H9 (cell line): ENCODE measurements at regions not wholly inside any gene's neighbourhood (a gene's known extent, or its start where the extent isn't known, plus 50 kb on each side); places are given as distances from the start of the nearest gene placed in this dataset.
A peak's percentile ranks its signal among the peaks of the same experiment; 100 is the strongest.

Source experiments
- DNase-seq: peaks from one replicate; pipeline ENCODE4 v3.0.0-alpha.2; 2017
- H2AFZ ChIP-seq: one replicate; pipeline ENCODE4 v1.6.1; 2013; ENCODE audit warnings: mild to moderate bottlenecking, low read length, control low read depth, moderate library complexity
- H2AK5ac ChIP-seq: 2 replicates; pipeline ENCODE4 v1.6.1; 2013; ENCODE audit warnings: low read length, control low read depth, mixed read lengths; ENCODE audit not compliant: insufficient read length
- H2BK120ac ChIP-seq: one replicate; pipeline ENCODE4 v1.6.1; 2013; ENCODE audit warnings: low read depth, mild to moderate bottlenecking, low read length, control low read depth, inconsistent platforms; ENCODE audit not compliant: poor library complexity, severe bottlenecking
- H2BK12ac ChIP-seq: 2 replicates; pipeline ENCODE4 v1.6.1; 2013; ENCODE audit warnings: low read length, control low read depth, mixed read lengths, low read depth; ENCODE audit not compliant: insufficient read length
- H2BK15ac ChIP-seq: 2 replicates; pipeline ENCODE4 v1.6.1; 2013; ENCODE audit warnings: low read depth, low read length, control low read depth
- H2BK20ac ChIP-seq: one replicate; pipeline ENCODE4 v1.6.1; 2013; ENCODE audit warnings: low read depth, mild to moderate bottlenecking, low read length, control low read depth, inconsistent platforms; ENCODE audit not compliant: poor library complexity, severe bottlenecking
- H2BK5ac ChIP-seq: 2 replicates; pipeline ENCODE4 v1.6.1; 2013; ENCODE audit warnings: low read length, control low read depth, mixed read lengths; ENCODE audit not compliant: insufficient read length
- H3K14ac ChIP-seq: 2 replicates; pipeline ENCODE4 v1.6.1; 2013; ENCODE audit warnings: low read length, control low read depth; ENCODE audit not compliant: insufficient read depth
- H3K18ac ChIP-seq: 2 replicates; pipeline ENCODE4 v1.6.1; 2013; ENCODE audit warnings: low read depth, mild to moderate bottlenecking, mixed read lengths, low read length, control low read depth; ENCODE audit not compliant: insufficient read length
- H3K23ac ChIP-seq: 2 replicates; pipeline ENCODE4 v1.6.1; 2013; ENCODE audit warnings: low read length, control low read depth, mixed read lengths, low read depth; ENCODE audit not compliant: insufficient read length
- H3K23me2 ChIP-seq: 2 replicates; pipeline ENCODE4 v1.6.1; 2013; ENCODE audit warnings: low read depth, mild to moderate bottlenecking, mixed read lengths, low read length, control low read depth; ENCODE audit not compliant: insufficient read length, poor library complexity, severe bottlenecking
- H3K27ac ChIP-seq: 2 replicates; pipeline ENCODE4 v1.5.1; 2013; ENCODE audit warnings: low read length, control low read depth, mixed read lengths, low read depth; ENCODE audit not compliant: insufficient read length
- H3K27me3 ChIP-seq: 2 replicates; pipeline ENCODE4 v1.6.1; 2013; ENCODE audit warnings: low read length, control low read depth, inconsistent platforms; ENCODE audit not compliant: insufficient read depth
- H3K4ac ChIP-seq: 2 replicates; pipeline ENCODE4 v1.6.1; 2013; ENCODE audit warnings: low read depth, mild to moderate bottlenecking, control low read depth, inconsistent platforms, low read length, moderate library complexity
- H3K4me1 ChIP-seq: 2 replicates; pipeline ENCODE4 v1.6.1; 2013; ENCODE audit warnings: low read length, control low read depth, inconsistent platforms; ENCODE audit not compliant: insufficient read depth
- H3K4me2 ChIP-seq: 2 replicates; pipeline ENCODE4 v1.6.1; 2013; ENCODE audit warnings: low read length, control low read depth, mixed read lengths; ENCODE audit not compliant: insufficient read length, insufficient read depth
- H3K56ac ChIP-seq: 2 replicates; pipeline ENCODE4 v1.6.1; 2013; ENCODE audit warnings: low read depth, mild to moderate bottlenecking, mixed read lengths, low read length, control low read depth; ENCODE audit not compliant: insufficient read length
- H3K79me1 ChIP-seq: 2 replicates; pipeline ENCODE4 v1.6.1; 2013; ENCODE audit warnings: low read depth, mild to moderate bottlenecking, moderate library complexity, low read length, control low read depth, inconsistent platforms; ENCODE audit not compliant: insufficient read depth, poor library complexity, severe bottlenecking
- H3K79me2 ChIP-seq: 2 replicates; pipeline ENCODE4 v1.6.1; 2013; ENCODE audit warnings: low read length, control low read depth, inconsistent platforms; ENCODE audit not compliant: insufficient read depth
- H3K9ac ChIP-seq: 2 replicates; pipeline ENCODE4 v1.6.1; 2013; ENCODE audit warnings: low read length, control low read depth, mixed read lengths; ENCODE audit not compliant: insufficient read length; ENCODE audit errors: extremely low read depth
- H3K9me3 ChIP-seq: one replicate; pipeline ENCODE4 v1.6.1; 2013; ENCODE audit warnings: low read depth, low read length, inconsistent platforms; ENCODE audit not compliant: control insufficient read depth
- H3T11ph ChIP-seq: one replicate; pipeline ENCODE4 v1.6.1; 2013; ENCODE audit warnings: mild to moderate bottlenecking, low read length, control low read depth, inconsistent platforms
- H4K20me1 ChIP-seq: one replicate; pipeline ENCODE4 v1.6.1; 2013; ENCODE audit not compliant: control insufficient read depth, insufficient read length, insufficient read depth
- H4K5ac ChIP-seq: 2 replicates; pipeline ENCODE4 v1.6.1; 2013; ENCODE audit warnings: low read depth, mild to moderate bottlenecking, mixed read lengths, low read length, control low read depth; ENCODE audit not compliant: insufficient read length
- H4K8ac ChIP-seq: replicated peaks from 2 replicates; pipeline ENCODE4 v1.6.1; 2013; ENCODE audit warnings: low read length, control low read depth, mixed read lengths, low read depth; ENCODE audit not compliant: insufficient read length
- H4K91ac ChIP-seq: 2 replicates; pipeline ENCODE4 v1.6.1; 2013; ENCODE audit warnings: low read depth, mild to moderate bottlenecking, moderate library complexity, mixed read lengths, low read length, control low read depth; ENCODE audit not compliant: insufficient read length
- H3K27ac Mint-ChIP-seq, 3 experiments: 2 replicates in 2 of 3; 3 replicates in 1 of 3; pipeline ENCODE4 v1.8.0; 2020 to 2021; ENCODE audit warnings: mixed read lengths in 3 of 3, mild to moderate bottlenecking in 1 of 3, moderate library complexity in 1 of 3
- H3K27me3 Mint-ChIP-seq: 2 replicates; pipeline ENCODE4 v1.8.0; 2021; ENCODE audit warnings: low read depth, mild to moderate bottlenecking, moderate library complexity, mixed read lengths
- H3K36me3 Mint-ChIP-seq, 3 experiments: 2 replicates in 2 of 3; 3 replicates in 1 of 3; pipeline ENCODE4 v1.8.0; 2020 to 2021; ENCODE audit warnings: low read depth in 3 of 3, mixed read lengths in 3 of 3; ENCODE audit not compliant: insufficient read depth in 1 of 3
- H3K4me1 Mint-ChIP-seq, 2 experiments: 2 replicates each; pipeline ENCODE4 v1.8.0; 2020; ENCODE audit warnings: mixed read lengths in 2 of 2
- H3K4me3 Mint-ChIP-seq, 2 experiments: 2 replicates in 1 of 2; 3 replicates in 1 of 2; pipeline ENCODE4 v1.8.0; 2020 to 2021; ENCODE audit warnings: mild to moderate bottlenecking in 2 of 2, mixed read lengths in 2 of 2, moderate library complexity in 1 of 2
- H3K9me3 Mint-ChIP-seq, 2 experiments: 2 replicates in 1 of 2; 3 replicates in 1 of 2; pipeline ENCODE4 v1.8.0; 2020; ENCODE audit warnings: mild to moderate bottlenecking in 2 of 2, mixed read lengths in 2 of 2, moderate library complexity in 1 of 2
- WGBS: extraction: QIAGEN DNeasy Blood & Tissue Kit; methylation state at CpG from one replicate; pipeline ENCODE4 v1.1.7; 2013; ENCODE audit warnings: missing lambda C conversion rate, low lambda C conversion rate, mixed read lengths; ENCODE audit not compliant: insufficient read length; ENCODE audit errors: extremely low coverage; 5-methylcytosine and 5-hydroxymethylcytosine counted together
- TF ChIP-seq, protein P1 (sequence below): fragments of 200-600 bp; sonication (generic); conservative IDR thresholded peaks from 3 replicates; pipeline ENCODE4 v1.8.0; 2021; ENCODE audit warnings: antibody characterized with exemption, mild to moderate bottlenecking

- Histone ChIP-seq H3K4me1 (no peaks in the 10 kb centered on the region), H2AFZ (no peak overlapping the region), H4K91ac (no peak overlapping the region), H3K4ac (no peak overlapping the region), H3K27ac (no peak overlapping the region), H2BK20ac (no peak overlapping the region), H4K8ac (no peak overlapping the region), H3K56ac (no peak overlapping the region), H3K79me2 (no peaks in the 10 kb centered on the region), H3K9ac (no peak overlapping the region), H3K23me2 (no peaks in the 10 kb centered on the region), H3K18ac (no peak overlapping the region), H3K79me1 (no peaks in the 10 kb centered on the region), H2BK120ac (no peak overlapping the region), H3K23ac (no peak overlapping the region), H3K4me2 (no peak overlapping the region), H3K14ac (no peak overlapping the region), H2BK15ac (no peak overlapping the region), H2BK12ac (no peak overlapping the region), H3K27me3 (no peaks in the 10 kb centered on the region), H3T11ph (no peak overlapping the region), H2BK5ac (no peak overlapping the region), H4K5ac (no peak overlapping the region), H2AK5ac (no peak overlapping the region), H4K20me1 (no peaks in the 10 kb centered on the region), H3K9me3 (no peaks in the 10 kb centered on the region)
- no peak for DNase-seq
- Mint-ChIP-seq H3K36me3 (no peaks in the 10 kb centered on the region), H3K9me3 (no peaks in the 10 kb centered on the region), H3K27ac (0 out of 7 replicates have a peak overlapping the region, but pooled peaks of 1 of the 3 experiments have one; percentile 6), H3K27me3 (no peaks in the 10 kb centered on the region; the same call in 1 of the 2 replicates), H3K4me1 (no peaks in the 10 kb centered on the region; a peak in 1 of 4 replicates), H3K4me3 (no peak overlapping the region)
- WGBS: no CpG with 5 or more reads among the region's 2 CpGs
- TF ChIP-seq, protein P1, sequence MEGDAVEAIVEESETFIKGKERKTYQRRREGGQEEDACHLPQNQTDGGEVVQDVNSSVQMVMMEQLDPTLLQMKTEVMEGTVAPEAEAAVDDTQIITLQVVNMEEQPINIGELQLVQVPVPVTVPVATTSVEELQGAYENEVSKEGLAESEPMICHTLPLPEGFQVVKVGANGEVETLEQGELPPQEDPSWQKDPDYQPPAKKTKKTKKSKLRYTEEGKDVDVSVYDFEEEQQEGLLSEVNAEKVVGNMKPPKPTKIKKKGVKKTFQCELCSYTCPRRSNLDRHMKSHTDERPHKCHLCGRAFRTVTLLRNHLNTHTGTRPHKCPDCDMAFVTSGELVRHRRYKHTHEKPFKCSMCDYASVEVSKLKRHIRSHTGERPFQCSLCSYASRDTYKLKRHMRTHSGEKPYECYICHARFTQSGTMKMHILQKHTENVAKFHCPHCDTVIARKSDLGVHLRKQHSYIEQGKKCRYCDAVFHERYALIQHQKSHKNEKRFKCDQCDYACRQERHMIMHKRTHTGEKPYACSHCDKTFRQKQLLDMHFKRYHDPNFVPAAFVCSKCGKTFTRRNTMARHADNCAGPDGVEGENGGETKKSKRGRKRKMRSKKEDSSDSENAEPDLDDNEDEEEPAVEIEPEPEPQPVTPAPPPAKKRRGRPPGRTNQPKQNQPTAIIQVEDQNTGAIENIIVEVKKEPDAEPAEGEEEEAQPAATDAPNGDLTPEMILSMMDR: no peak
Observed at GRCh38 chr15:38005953-38006808, 71.7 kb downstream of the TMCO5A start.
